GM12864 (cell line): ENCODE measurements at regions not wholly inside any gene's neighbourhood (a gene's known extent, or its start where the extent isn't known, plus 50 kb on each side); places are given as distances from the start of the nearest gene placed in this dataset.

ENCODE experiments used
- DNase-seq: peaks from one replicate; pipeline ENCODE4 v3.0.0-alpha.2; 2011; ENCODE audit warnings: low read depth
- H3K4me3 ChIP-seq: 2 replicates; pipeline ENCODE4 v1.5.1; 2011; ENCODE audit warnings: mild to moderate bottlenecking, low read depth, low read length, control low read depth
- TF ChIP-seq, protein P1 (sequence below): IDR thresholded peaks from 2 replicates; pipeline ENCODE4 v1.5.1; 2011; ENCODE audit warnings: low read depth, mild to moderate bottlenecking, moderate library complexity, low read length, control low read depth, inconsistent platforms; ENCODE audit errors: missing control alignments

- no peak overlapping the region for H3K4me3 ChIP-seq
- no peak for DNase-seq
- TF ChIP-seq, protein P1, sequence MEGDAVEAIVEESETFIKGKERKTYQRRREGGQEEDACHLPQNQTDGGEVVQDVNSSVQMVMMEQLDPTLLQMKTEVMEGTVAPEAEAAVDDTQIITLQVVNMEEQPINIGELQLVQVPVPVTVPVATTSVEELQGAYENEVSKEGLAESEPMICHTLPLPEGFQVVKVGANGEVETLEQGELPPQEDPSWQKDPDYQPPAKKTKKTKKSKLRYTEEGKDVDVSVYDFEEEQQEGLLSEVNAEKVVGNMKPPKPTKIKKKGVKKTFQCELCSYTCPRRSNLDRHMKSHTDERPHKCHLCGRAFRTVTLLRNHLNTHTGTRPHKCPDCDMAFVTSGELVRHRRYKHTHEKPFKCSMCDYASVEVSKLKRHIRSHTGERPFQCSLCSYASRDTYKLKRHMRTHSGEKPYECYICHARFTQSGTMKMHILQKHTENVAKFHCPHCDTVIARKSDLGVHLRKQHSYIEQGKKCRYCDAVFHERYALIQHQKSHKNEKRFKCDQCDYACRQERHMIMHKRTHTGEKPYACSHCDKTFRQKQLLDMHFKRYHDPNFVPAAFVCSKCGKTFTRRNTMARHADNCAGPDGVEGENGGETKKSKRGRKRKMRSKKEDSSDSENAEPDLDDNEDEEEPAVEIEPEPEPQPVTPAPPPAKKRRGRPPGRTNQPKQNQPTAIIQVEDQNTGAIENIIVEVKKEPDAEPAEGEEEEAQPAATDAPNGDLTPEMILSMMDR = no peak
Measured at GRCh38 chr4:130574215-130574614, 1478.3 kb downstream of the C4orf33 start.

- no peak for DNase-seq
- TF ChIP-seq, protein P1 = no peak
- no peak overlapping the region for H3K4me3 ChIP-seq
Measured at GRCh38 chr4:130576218-130576617, 1480.3 kb downstream of the C4orf33 start.

DNA sequence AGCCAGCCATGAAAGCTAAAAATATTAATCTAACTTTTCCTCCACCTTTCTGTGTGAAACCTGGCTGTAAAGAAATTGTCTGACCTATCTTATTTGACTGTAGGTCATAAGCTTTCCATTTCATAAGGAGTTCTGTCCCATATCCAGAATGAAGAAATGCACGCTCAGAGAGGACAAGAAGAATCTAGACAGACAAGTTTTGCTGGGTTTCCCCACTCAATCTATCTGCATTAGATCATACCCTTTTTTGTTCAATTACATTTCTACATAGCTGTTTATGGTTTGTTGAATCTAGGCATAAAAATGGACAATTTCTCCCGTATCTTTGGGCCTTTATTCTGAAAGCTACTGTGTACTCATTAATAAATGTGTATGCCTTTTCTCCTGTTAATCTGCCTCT lies 1495.1 kb downstream of the C4orf33 start:
- TF ChIP-seq, protein P1 = no peak
- DNase-seq = no peak
- H3K4me3 ChIP-seq = no peak overlapping the region

GRCh38 chr4:130600706-130601105 lies 1504.8 kb downstream of the C4orf33 start:
- TF ChIP-seq, protein P1 = no peak
- DNase-seq = no peak
- H3K4me3 ChIP-seq = no peak overlapping the region

GRCh38 chr4:130603043-130603442 lies 1507.1 kb downstream of the C4orf33 start:
- TF ChIP-seq, protein P1 = no peak

GRCh38 chr4:130608121-130608520 lies 1512.2 kb downstream of the C4orf33 start:
- no peak overlapping the region for H3K4me3 ChIP-seq
- TF ChIP-seq, protein P1 = no peak
- no peak for DNase-seq

More at GRCh38 chr4:130603043-130603442, 1507.1 kb downstream of the C4orf33 start:
- H3K4me3 ChIP-seq = no peak overlapping the region
- DNase-seq = no peak

DNA sequence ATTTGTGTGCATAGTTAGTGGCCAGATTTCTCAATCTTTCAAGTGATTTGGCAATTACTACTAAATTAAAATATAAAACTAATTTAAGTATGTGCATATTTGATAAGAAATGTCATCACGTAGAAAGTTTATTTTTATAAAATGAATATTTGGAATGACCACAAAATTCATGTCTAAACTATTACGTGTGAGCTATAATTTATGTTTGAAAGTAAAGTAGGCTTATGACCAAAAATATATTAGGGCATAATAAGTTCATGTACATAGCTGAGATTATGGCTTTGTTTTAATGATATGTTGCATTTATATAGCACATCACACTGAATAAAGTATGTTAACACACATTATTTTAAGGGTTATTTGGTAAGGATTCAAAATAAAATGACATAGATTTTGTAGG lies 1532.6 kb downstream of the C4orf33 start:
- TF ChIP-seq, protein P1 = no peak
- H3K4me3 ChIP-seq = no peak overlapping the region
- no peak for DNase-seq
